GM23338 (cell line): ENCODE measurements at regions not wholly inside any gene's neighbourhood (a gene's known extent, or its start where the extent isn't known, plus 50 kb on each side); places are given as distances from the start of the nearest gene placed in this dataset.

Experiments used
- CREB1 ChIP-seq: fragments of 250-450 bp; sonication (Bioruptor Pico); IDR thresholded peaks from 2 replicates; pipeline ENCODE4 v1.5.0; 2020; ENCODE audit warnings: low read depth, mild to moderate bottlenecking, moderate library complexity
- EZH2 ChIP-seq: fragments of 200-600 bp; sonication (generic); IDR thresholded peaks from one replicate; pipeline ENCODE4 v1.8.0; 2017; ENCODE audit warnings: antibody characterized with exemption, mild to moderate bottlenecking, low read depth; ENCODE audit not compliant: unreplicated experiment
- TF ChIP-seq, protein P1 (sequence below), 2 experiments: fragments of 200-600 bp in 1 of 2; sonication (generic) in 1 of 2; conservative IDR thresholded peaks; 2 replicates each; pipeline versions ENCODE4 v1.5.1 to v1.6.1; 2016 to 2017; ENCODE audit warnings: antibody characterized with exemption in 2 of 2, low read depth in 2 of 2, mild to moderate bottlenecking in 2 of 2, moderate library complexity in 1 of 2
- TF ChIP-seq, protein P2 (sequence below): IDR thresholded peaks from one replicate; pipeline ENCODE4 v1.6.1; 2018; ENCODE audit warnings: antibody characterized with exemption; ENCODE audit not compliant: unreplicated experiment
- TF ChIP-seq, protein P3 (sequence below): IDR thresholded peaks from 2 replicates; pipeline ENCODE4 v1.6.1; 2016; ENCODE audit warnings: antibody characterized with exemption

DNA sequence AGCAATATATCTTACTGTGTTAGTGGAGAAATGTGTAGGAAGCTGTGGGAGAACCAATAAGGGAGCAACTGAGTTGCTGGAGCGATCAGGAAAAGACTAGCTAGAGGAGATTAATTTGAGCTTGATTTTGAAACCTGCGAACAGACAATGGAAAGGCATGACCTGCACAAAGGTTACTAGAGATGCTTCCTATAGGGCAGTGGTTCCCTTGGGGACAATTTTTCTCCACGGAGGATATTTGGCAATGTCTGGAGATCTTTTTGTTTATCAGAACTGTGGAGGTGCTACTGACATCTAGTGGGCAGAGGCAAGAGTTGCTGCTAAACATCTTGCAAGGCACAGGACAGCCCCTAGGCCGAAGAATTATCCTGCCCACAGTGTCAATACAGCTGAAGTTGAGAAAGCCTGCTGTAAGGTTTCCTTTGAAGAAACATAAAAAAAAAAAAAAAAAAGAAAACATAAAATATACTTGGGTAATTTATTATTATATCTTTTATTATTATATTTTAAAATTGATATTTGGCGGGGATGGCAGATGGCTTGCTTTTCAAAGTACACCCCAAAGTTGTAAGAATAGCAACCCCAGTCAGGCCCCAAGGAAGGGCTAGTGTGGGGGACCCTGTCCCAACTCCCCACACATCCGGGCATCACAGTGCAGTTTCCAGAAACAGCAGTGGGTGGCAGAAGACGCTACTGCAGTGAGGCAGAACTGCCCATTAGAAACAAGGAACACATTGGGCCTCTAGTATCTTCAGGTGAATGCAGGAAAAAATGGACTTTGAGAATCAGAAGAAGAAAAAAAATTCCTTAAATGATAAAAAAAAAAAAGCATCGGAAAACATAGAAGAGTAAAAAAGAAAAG, 481.6 kb downstream of the SH2D4B start:
- TF ChIP-seq, protein P1, sequence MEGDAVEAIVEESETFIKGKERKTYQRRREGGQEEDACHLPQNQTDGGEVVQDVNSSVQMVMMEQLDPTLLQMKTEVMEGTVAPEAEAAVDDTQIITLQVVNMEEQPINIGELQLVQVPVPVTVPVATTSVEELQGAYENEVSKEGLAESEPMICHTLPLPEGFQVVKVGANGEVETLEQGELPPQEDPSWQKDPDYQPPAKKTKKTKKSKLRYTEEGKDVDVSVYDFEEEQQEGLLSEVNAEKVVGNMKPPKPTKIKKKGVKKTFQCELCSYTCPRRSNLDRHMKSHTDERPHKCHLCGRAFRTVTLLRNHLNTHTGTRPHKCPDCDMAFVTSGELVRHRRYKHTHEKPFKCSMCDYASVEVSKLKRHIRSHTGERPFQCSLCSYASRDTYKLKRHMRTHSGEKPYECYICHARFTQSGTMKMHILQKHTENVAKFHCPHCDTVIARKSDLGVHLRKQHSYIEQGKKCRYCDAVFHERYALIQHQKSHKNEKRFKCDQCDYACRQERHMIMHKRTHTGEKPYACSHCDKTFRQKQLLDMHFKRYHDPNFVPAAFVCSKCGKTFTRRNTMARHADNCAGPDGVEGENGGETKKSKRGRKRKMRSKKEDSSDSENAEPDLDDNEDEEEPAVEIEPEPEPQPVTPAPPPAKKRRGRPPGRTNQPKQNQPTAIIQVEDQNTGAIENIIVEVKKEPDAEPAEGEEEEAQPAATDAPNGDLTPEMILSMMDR (conservative IDR thresholded peaks at IDR 0.05; ENCODE audit: low read depth in 2 of 2), result peak; percentile 72 to 84
- no peak for TF ChIP-seq CREB1 (CRISPR knock-in tag)
- no peak for TF ChIP-seq EZH2
- TF ChIP-seq, protein P2, sequence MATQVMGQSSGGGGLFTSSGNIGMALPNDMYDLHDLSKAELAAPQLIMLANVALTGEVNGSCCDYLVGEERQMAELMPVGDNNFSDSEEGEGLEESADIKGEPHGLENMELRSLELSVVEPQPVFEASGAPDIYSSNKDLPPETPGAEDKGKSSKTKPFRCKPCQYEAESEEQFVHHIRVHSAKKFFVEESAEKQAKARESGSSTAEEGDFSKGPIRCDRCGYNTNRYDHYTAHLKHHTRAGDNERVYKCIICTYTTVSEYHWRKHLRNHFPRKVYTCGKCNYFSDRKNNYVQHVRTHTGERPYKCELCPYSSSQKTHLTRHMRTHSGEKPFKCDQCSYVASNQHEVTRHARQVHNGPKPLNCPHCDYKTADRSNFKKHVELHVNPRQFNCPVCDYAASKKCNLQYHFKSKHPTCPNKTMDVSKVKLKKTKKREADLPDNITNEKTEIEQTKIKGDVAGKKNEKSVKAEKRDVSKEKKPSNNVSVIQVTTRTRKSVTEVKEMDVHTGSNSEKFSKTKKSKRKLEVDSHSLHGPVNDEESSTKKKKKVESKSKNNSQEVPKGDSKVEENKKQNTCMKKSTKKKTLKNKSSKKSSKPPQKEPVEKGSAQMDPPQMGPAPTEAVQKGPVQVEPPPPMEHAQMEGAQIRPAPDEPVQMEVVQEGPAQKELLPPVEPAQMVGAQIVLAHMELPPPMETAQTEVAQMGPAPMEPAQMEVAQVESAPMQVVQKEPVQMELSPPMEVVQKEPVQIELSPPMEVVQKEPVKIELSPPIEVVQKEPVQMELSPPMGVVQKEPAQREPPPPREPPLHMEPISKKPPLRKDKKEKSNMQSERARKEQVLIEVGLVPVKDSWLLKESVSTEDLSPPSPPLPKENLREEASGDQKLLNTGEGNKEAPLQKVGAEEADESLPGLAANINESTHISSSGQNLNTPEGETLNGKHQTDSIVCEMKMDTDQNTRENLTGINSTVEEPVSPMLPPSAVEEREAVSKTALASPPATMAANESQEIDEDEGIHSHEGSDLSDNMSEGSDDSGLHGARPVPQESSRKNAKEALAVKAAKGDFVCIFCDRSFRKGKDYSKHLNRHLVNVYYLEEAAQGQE, result no peak
- TF ChIP-seq, protein P3, sequence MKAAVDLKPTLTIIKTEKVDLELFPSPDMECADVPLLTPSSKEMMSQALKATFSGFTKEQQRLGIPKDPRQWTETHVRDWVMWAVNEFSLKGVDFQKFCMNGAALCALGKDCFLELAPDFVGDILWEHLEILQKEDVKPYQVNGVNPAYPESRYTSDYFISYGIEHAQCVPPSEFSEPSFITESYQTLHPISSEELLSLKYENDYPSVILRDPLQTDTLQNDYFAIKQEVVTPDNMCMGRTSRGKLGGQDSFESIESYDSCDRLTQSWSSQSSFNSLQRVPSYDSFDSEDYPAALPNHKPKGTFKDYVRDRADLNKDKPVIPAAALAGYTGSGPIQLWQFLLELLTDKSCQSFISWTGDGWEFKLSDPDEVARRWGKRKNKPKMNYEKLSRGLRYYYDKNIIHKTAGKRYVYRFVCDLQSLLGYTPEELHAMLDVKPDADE, result no peak
